ENCODE measurements at regions not wholly inside any gene's neighbourhood (a gene's known extent, or its start where the extent isn't known, plus 50 kb on each side); places are given as distances from the start of the nearest gene placed in this dataset.

GRCh38 chr17:71703701-71704100, 417.1 kb upstream of the SOX9 start:
- no peak for TF ChIP-seq CTCF (IDR thresholded peaks at IDR 0.05)
- no peak for TF ChIP-seq POLR2A (IDR thresholded peaks at IDR 0.05)
- TF ChIP-seq EP300 (IDR thresholded peaks at IDR 0.05) = no peak
- TF ChIP-seq POLR2AphosphoS5 (IDR thresholded peaks at IDR 0.05) = no peak

Measured in stomach (tissue), 4 donors.